ENCODE measurements at regions not wholly inside any gene's neighbourhood (a gene's known extent, or its start where the extent isn't known, plus 50 kb on each side); places are given as distances from the start of the nearest gene placed in this dataset.

DNA sequence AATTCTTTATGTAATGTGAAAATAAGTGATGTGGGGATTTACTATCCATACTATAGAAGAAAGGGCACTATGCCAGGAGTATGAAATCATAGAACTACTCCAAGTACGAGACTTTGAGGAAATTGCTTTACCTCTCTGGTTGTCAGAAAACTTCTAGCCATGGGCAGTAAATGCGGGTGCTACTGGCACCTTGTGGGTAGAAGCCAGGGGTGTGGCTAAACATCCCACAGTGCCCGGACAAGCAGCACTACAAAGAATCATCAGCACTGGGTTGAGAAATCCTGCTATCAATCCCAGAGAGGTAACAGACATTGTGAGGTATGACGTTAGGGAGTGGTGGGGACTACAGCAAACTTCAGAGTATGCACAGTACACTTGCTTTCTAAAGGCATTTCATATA lies 453.5 kb upstream of the TNP1 start:
- DNase-seq (ENCODE audit: low read depth) = no peak
- H3K4me3 ChIP-seq (ENCODE audit: control insufficient read depth, low read depth, low read length) = no peak overlapping the region
- TF ChIP-seq, protein P1, sequence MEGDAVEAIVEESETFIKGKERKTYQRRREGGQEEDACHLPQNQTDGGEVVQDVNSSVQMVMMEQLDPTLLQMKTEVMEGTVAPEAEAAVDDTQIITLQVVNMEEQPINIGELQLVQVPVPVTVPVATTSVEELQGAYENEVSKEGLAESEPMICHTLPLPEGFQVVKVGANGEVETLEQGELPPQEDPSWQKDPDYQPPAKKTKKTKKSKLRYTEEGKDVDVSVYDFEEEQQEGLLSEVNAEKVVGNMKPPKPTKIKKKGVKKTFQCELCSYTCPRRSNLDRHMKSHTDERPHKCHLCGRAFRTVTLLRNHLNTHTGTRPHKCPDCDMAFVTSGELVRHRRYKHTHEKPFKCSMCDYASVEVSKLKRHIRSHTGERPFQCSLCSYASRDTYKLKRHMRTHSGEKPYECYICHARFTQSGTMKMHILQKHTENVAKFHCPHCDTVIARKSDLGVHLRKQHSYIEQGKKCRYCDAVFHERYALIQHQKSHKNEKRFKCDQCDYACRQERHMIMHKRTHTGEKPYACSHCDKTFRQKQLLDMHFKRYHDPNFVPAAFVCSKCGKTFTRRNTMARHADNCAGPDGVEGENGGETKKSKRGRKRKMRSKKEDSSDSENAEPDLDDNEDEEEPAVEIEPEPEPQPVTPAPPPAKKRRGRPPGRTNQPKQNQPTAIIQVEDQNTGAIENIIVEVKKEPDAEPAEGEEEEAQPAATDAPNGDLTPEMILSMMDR (IDR thresholded peaks at IDR 0.05; ENCODE audit: control insufficient read depth, insufficient read depth, low read depth, low read length, missing control alignments) = no peak

GRCh38 chr2:217309056-217309455 lies 449.2 kb upstream of the TNP1 start:
- no peak for DNase-seq (ENCODE audit: low read depth)
- no peak overlapping the region for H3K4me3 ChIP-seq (ENCODE audit: control insufficient read depth, low read depth, low read length)
- TF ChIP-seq, protein P1 (IDR thresholded peaks at IDR 0.05; ENCODE audit: control insufficient read depth, insufficient read depth, low read depth, low read length, missing control alignments) = no peak

GRCh38 chr2:217307023-217307422 lies 447.2 kb upstream of the TNP1 start:
- DNase-seq (ENCODE audit: low read depth) = no peak
- H3K4me3 ChIP-seq (ENCODE audit: control insufficient read depth, low read depth, low read length) = no peak overlapping the region
- TF ChIP-seq, protein P1 (IDR thresholded peaks at IDR 0.05; ENCODE audit: control insufficient read depth, insufficient read depth, low read depth, low read length, missing control alignments) = no peak

DNA sequence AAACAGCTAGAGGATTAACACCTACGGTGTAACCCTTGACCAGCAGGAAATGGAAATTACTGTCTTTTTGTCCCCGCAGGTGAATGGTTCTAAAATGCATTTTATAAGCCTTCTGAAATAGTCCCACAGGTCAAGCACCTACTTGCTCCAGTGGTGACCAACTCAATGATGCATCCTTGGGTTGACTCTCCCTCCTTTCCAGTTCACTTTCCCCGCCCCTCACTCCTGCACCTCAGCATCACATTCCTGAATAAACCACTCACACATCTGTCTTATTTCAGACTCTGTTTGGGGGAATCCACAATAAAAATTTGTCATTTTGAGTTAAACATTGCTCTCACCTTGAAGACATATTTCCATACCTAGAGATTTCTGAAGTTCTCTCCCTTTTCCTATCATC lies 446.0 kb upstream of the TNP1 start:
- TF ChIP-seq, protein P1 (IDR thresholded peaks at IDR 0.05; ENCODE audit: control insufficient read depth, insufficient read depth, low read depth, low read length, missing control alignments) = no peak
- no peak overlapping the region for H3K4me3 ChIP-seq (ENCODE audit: control insufficient read depth, low read depth, low read length)
- no peak for DNase-seq (ENCODE audit: low read depth)

GRCh38 chr2:217304582-217304981 lies 444.7 kb upstream of the TNP1 start:
- H3K4me3 ChIP-seq (ENCODE audit: control insufficient read depth, low read depth, low read length) = no peak overlapping the region
- TF ChIP-seq, protein P1 (IDR thresholded peaks at IDR 0.05; ENCODE audit: control insufficient read depth, insufficient read depth, low read depth, low read length, missing control alignments) = no peak
- DNase-seq (ENCODE audit: low read depth) = no peak

DNA sequence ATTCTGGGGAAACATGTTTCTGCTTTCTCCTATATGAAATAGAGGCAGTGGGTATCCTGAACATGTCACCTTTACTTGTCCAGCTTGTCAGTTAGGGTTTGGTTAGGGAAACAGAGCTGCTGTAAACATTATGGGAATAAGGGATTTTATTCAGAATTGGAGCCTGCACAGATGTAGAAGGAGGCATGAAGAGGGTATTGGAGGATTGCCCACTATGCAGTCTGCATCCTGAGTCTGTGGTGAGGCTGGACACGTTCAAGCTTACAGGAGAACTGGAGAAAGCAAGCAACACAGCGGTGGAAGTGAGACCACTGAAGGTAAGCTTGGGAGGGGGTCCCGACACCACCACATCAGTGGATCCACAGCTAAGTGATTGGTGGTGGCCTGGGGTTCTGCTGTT lies 443.0 kb upstream of the TNP1 start:
- DNase-seq (ENCODE audit: low read depth) = no peak
- TF ChIP-seq, protein P1 (IDR thresholded peaks at IDR 0.05; ENCODE audit: control insufficient read depth, insufficient read depth, low read depth, low read length, missing control alignments) = no peak

More for the DNA sequence above, 443.0 kb upstream of the TNP1 start:
- H3K4me3 ChIP-seq (ENCODE audit: control insufficient read depth, low read depth, low read length) = no peak overlapping the region
